GM12878 (cell line): ENCODE measurements at regions not wholly inside any gene's neighbourhood (a gene's known extent, or its start where the extent isn't known, plus 50 kb on each side); places are given as distances from the start of the nearest gene placed in this dataset.

Experiments
- BACH1 ChIP-seq: fragments of 450-650 bp; IDR thresholded peaks from 2 replicates; pipeline ENCODE4 v1.6.1; 2017; ENCODE audit warnings: mild to moderate bottlenecking, borderline replicate concordance
- CTCF ChIP-seq, 3 experiments: IDR thresholded peaks in 2 of 3; conservative IDR thresholded peaks in 1 of 3; 2 replicates each; pipeline ENCODE4 v1.5.1; 2011; ENCODE audit warnings: low read depth in 3 of 3, low read length in 3 of 3, mild to moderate bottlenecking in 3 of 3, control low read depth in 2 of 3, moderate library complexity in 2 of 3, inconsistent platforms in 1 of 3, mixed read lengths in 1 of 3; ENCODE audit not compliant: control insufficient read depth in 2 of 3, insufficient read depth in 1 of 3; ENCODE audit errors: extremely low read depth in 1 of 3
- ETV6 ChIP-seq, 2 experiments: fragments of 450-650 bp in 1 of 2; IDR thresholded peaks in 1 of 2; conservative IDR thresholded peaks in 1 of 2; 2 replicates each; pipeline ENCODE4 v1.6.1; 2014; ENCODE audit warnings: antibody characterized with exemption in 1 of 2, borderline replicate concordance in 1 of 2, low read depth in 1 of 2, mild to moderate bottlenecking in 1 of 2, moderate library complexity in 1 of 2
- GABPA ChIP-seq: IDR thresholded peaks from 2 replicates; pipeline ENCODE4 v1.6.1; 2014; ENCODE audit warnings: antibody characterized with exemption, low read depth, mild to moderate bottlenecking, inconsistent platforms
- POLR2A ChIP-seq: IDR thresholded peaks from 2 replicates; pipeline ENCODE4 v1.6.1; 2011; ENCODE audit warnings: low read depth, mild to moderate bottlenecking, low read length
- POLR2AphosphoS5 ChIP-seq: IDR thresholded peaks from 2 replicates; pipeline ENCODE4 v1.6.1; 2011; ENCODE audit warnings: mild to moderate bottlenecking, low read length, inconsistent platforms
- TCF3 ChIP-seq: IDR thresholded peaks from 2 replicates; pipeline ENCODE4 v1.6.1; 2012; ENCODE audit warnings: low read depth, mild to moderate bottlenecking, low read length, borderline replicate concordance; ENCODE audit not compliant: insufficient read depth
- YY1 ChIP-seq: IDR thresholded peaks from 2 replicates; pipeline ENCODE4 v1.6.1; 2011; ENCODE audit warnings: low read depth, mild to moderate bottlenecking, low read length
- ZNF24 ChIP-seq: fragments of 450-650 bp; IDR thresholded peaks from 2 replicates; pipeline ENCODE4 v1.6.1; 2017; ENCODE audit warnings: antibody characterized with exemption, mild to moderate bottlenecking

- TF ChIP-seq ZNF24 (no peak), CTCF (IDR thresholded peaks at IDR 0.05 in 2 of 3, conservative IDR thresholded peaks at IDR 0.05 in 1 of 3; ENCODE audit: control insufficient read depth in 2 of 3, extremely low read depth in 1 of 3, insufficient read depth in 1 of 3, low read depth in 3 of 3, low read length in 3 of 3) (no peak; a peak in 1 of 6 replicates), ETV6 (conservative IDR thresholded peaks at IDR 0.05 in 1 of 2, IDR thresholded peaks at IDR 0.05 in 1 of 2; ENCODE audit: borderline replicate concordance in 1 of 2, low read depth in 1 of 2) (no peak), YY1 (no peak), POLR2AphosphoS5 (no peak), TCF3 (no peak), GABPA (no peak), BACH1 (no peak), POLR2A (no peak)
Measured at GRCh38 chrX:15043538-15043937, 170.3 kb downstream of the MOSPD2 start.
